Choroid plexus epithelial cell (primary cell): ENCODE measurements at regions not wholly inside any gene's neighbourhood (a gene's known extent, or its start where the extent isn't known, plus 50 kb on each side); places are given as distances from the start of the nearest gene placed in this dataset.

Experiments used
- DNase-seq: peaks from one replicate; pipeline ENCODE4 v3.0.0-alpha.2; 2010; ENCODE audit warnings: low read depth
- H3K4me3 ChIP-seq: 2 replicates; pipeline ENCODE4 v1.5.1; 2011; ENCODE audit warnings: low read depth, mild to moderate bottlenecking, control low read depth, low read length, moderate library complexity
- CTCF ChIP-seq: conservative IDR thresholded peaks from 2 replicates; pipeline ENCODE4 v1.5.1; 2011; ENCODE audit warnings: low read depth, mild to moderate bottlenecking, control low read depth, inconsistent platforms, low read length, moderate library complexity

DNA sequence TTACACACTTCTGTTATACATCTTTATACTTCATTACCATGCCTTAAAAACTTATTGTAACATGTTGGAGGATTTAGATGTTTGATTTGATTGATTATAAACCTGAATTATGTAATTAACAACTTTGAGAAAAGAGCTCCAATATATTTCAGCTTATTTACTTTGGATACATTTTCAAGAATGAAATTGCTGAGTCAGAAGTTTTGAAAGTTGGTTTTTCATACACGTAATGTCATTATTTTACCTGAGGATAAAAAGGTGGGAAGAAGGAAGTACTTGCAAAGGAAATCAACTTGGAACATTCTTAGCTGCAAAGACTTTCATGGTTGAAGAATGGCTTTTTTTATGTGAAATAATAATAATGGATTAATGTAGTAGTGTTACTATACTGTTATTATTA, 677.2 kb downstream of the FAM181B start:
- DNase-seq, result no peak
- H3K4me3 ChIP-seq, result no peak overlapping the region
- no peak for TF ChIP-seq CTCF

- no peak for DNase-seq
- no peak overlapping the region for H3K4me3 ChIP-seq
- no peak for TF ChIP-seq CTCF
These were observed 684.5 kb downstream of the FAM181B start for GRCh38 chr11:82049199-82049598.

DNA sequence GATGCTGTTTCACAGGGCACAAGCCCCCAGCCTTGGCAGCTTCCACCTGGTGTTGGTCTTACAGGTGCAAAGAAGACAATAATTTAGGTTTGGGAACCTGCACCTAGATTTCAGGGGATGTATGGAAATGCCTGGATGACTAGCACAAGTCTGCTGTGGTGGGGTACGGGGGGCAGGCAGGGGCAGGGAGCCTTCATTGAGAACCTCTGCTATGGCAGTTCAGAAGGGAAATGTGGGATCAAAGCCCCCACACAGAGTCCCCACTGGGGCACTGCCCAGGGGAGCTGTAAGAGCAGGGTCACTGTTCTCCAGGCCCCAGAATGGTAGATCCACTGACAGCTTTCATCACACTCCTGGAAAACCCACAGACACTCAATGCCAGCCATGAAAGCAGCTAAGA, 686.5 kb downstream of the FAM181B start:
- DNase-seq, result no peak
- TF ChIP-seq CTCF, result no peak
- H3K4me3 ChIP-seq, result no peak overlapping the region

DNA sequence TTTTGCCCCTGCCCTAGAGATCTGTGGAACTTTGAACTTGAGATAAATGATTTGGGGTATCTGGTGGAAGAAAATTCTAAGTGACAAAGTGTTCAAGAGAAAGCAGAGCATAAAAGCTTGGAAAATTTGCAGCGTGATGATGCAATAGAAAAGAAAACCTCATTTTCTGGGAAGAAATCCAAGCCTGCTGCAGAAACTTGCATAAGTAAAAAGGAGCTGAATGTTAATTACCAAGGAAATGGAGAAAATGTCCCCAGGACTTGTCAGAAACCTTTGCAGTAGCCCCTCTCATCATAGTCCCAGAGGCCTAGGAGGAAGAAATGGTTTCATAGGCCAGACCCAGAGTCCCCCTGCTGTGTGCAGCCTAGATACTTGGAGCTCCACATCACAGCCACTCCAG, 686.9 kb downstream of the FAM181B start:
- TF ChIP-seq CTCF, result no peak
- H3K4me3 ChIP-seq, result no peak overlapping the region
- peak; percentile 75 for DNase-seq

DNA sequence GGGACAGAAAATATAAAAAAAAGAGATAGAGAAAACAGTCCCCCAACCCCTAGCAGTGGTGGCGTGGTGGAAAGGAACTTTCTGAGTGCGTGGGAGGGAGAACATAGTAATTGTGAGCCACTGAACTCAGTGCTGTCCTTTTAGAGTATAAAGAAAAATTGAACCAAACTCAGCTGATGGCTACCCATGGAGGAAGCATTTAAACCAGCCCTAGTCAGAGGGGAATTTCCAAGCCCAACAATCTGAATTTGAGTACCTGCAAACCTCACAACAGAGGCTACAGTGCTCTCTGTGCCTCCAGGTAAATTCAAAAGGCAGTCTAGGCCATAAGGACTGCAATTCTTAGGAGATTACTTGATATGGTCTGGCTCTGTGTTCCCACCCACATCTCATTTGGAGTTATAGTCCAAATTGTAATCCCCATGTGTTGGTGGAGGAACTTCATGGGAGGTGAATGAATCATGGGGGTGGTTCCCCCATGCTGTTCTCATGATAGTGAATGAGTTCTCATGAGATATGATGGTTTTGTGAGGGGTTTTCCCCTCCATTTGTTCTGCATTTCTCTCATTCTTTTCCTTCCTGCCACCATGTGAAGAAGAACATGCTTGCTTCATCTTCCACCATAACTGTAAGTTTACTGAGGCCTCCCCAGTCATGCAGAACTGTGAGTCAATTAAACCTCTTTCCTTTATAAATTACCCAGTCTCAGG, 687.8 kb downstream of the FAM181B start:
- no peak overlapping the region for H3K4me3 ChIP-seq
- no peak for TF ChIP-seq CTCF
- DNase-seq, result peak; percentile 25

- no peak overlapping the region for H3K4me3 ChIP-seq
- no peak for TF ChIP-seq CTCF
- DNase-seq, result peak; percentile 47
These were observed 690.3 kb downstream of the FAM181B start for GRCh38 chr11:82043316-82043715.

DNA sequence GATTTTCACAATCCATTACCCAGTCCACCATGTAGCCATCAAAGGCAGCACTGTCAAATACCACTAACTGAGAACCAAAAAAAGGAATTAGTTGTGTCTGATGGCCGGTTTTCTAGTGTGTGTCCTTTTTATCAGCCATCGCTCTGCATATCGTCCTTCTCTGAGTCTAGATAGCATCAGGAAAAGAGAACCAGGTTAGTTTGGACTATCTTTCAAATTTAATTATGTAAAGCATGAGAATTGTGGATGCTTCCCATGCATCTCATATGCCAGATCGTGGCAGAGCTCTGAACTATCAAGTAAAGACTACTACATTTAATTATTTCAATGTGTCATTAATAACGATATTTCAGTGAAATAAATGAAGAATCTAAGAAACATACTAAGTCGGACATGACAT, 691.9 kb downstream of the FAM181B start:
- no peak for DNase-seq
- TF ChIP-seq CTCF, result no peak
- H3K4me3 ChIP-seq, result no peak overlapping the region
